ENCODE measurements at regions not wholly inside any gene's neighbourhood (a gene's known extent, or its start where the extent isn't known, plus 50 kb on each side); places are given as distances from the start of the nearest gene placed in this dataset.

DNA sequence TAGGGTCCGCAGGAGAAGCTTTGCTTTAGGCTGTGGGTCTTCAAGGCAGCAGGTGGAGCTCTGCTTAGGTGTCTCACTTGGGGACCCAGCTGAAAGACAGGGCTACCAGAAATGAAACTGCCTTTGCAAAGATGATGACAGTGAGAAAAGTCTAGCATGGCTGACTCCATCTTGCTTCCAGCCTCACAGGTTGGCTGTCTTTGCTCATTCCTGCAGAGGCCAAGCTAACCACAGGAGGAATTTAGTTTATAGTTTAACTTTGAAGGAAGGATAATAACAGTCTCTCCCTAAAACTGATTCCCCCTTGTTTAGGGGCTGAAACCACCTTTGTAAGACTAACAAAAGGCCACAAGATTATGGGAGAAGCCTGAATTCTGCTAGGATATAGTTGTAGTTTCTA lies 252.4 kb downstream of the UQCRFS1 start:
- Histone ChIP-seq H4K20me1 (ENCODE audit: insufficient read depth, low read length, poor library complexity, severe bottlenecking) (no peaks in the 10 kb centered on the region), H2AFZ (ENCODE audit: low read length) (no peak overlapping the region), H3K79me2 (ENCODE audit: insufficient read depth, low read length) (no peaks in the 10 kb centered on the region), H3K4me3 (ENCODE audit: low read length, poor library complexity, severe bottlenecking) (no peak overlapping the region), H3K9me3 (ENCODE audit: insufficient read depth, low read depth, low read length) (no peaks in the 10 kb centered on the region), H3K27me3 (ENCODE audit: insufficient read depth, low read length, poor library complexity, severe bottlenecking) (no peaks in the 10 kb centered on the region), H3K4me2 (ENCODE audit: low read depth, low read length, poor library complexity, severe bottlenecking) (no peak overlapping the region), H3K9me2 (replicated peaks; ENCODE audit: low read depth, low read length) (no peaks in the 10 kb centered on the region), H3K9ac (ENCODE audit: low read depth, low read length, poor library complexity, severe bottlenecking) (no peak overlapping the region), H3K36me3 (ENCODE audit: insufficient read depth, low read length) (no peaks in the 10 kb centered on the region), H3F3A (ENCODE audit: low read depth) (no peaks in the 10 kb centered on the region), H3K4me1 (ENCODE audit: insufficient read depth, low read length, poor library complexity, severe bottlenecking) (no peaks in the 10 kb centered on the region)
- TF ChIP-seq, protein P1, sequence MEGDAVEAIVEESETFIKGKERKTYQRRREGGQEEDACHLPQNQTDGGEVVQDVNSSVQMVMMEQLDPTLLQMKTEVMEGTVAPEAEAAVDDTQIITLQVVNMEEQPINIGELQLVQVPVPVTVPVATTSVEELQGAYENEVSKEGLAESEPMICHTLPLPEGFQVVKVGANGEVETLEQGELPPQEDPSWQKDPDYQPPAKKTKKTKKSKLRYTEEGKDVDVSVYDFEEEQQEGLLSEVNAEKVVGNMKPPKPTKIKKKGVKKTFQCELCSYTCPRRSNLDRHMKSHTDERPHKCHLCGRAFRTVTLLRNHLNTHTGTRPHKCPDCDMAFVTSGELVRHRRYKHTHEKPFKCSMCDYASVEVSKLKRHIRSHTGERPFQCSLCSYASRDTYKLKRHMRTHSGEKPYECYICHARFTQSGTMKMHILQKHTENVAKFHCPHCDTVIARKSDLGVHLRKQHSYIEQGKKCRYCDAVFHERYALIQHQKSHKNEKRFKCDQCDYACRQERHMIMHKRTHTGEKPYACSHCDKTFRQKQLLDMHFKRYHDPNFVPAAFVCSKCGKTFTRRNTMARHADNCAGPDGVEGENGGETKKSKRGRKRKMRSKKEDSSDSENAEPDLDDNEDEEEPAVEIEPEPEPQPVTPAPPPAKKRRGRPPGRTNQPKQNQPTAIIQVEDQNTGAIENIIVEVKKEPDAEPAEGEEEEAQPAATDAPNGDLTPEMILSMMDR (conservative IDR thresholded peaks at IDR 0.05; ENCODE audit: low read length) = no peak
- TF ChIP-seq EZH2phosphoT487 (IDR thresholded peaks at IDR 0.05; ENCODE audit: borderline replicate concordance) = no peak

DNA sequence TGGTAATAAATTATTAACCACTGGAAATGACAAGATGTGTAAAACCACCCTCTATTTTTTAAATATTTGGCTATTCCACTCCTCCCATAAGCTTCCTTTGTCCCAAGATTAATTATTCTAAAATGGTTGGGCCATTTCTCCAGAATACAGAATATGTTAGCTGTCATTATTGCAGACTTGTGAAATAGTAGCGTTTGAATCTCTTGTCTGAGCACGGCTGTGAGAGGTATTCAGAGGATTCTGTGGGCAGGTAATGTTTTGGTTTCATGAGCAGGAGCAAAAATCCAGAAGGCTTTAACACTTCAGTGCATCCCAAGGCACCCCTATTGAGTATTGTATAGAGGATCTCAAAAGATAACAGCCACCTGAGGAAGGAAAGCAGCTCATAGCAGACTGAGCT lies 256.0 kb downstream of the UQCRFS1 start:
- Histone ChIP-seq H3K9me2 (replicated peaks; ENCODE audit: low read depth, low read length) (no peaks in the 10 kb centered on the region), H3K27me3 (ENCODE audit: insufficient read depth, low read length, poor library complexity, severe bottlenecking) (no peaks in the 10 kb centered on the region), H3K9ac (ENCODE audit: low read depth, low read length, poor library complexity, severe bottlenecking) (no peak overlapping the region), H3K79me2 (ENCODE audit: insufficient read depth, low read length) (no peaks in the 10 kb centered on the region), H3F3A (ENCODE audit: low read depth) (no peaks in the 10 kb centered on the region), H2AFZ (ENCODE audit: low read length) (no peak overlapping the region), H3K4me3 (ENCODE audit: low read length, poor library complexity, severe bottlenecking) (no peak overlapping the region), H3K4me1 (ENCODE audit: insufficient read depth, low read length, poor library complexity, severe bottlenecking) (no peaks in the 10 kb centered on the region), H3K4me2 (ENCODE audit: low read depth, low read length, poor library complexity, severe bottlenecking) (no peak overlapping the region), H3K9me3 (ENCODE audit: insufficient read depth, low read depth, low read length) (peaks cover 3% of the 10 kb centered on the region; the same call in 1 of the 2 replicates), H3K36me3 (ENCODE audit: insufficient read depth, low read length) (no peaks in the 10 kb centered on the region), H4K20me1 (ENCODE audit: insufficient read depth, low read length, poor library complexity, severe bottlenecking) (no peaks in the 10 kb centered on the region)
- TF ChIP-seq EZH2phosphoT487 (IDR thresholded peaks at IDR 0.05; ENCODE audit: borderline replicate concordance) = no peak
- TF ChIP-seq, protein P1 (conservative IDR thresholded peaks at IDR 0.05; ENCODE audit: low read length) = no peak

DNA sequence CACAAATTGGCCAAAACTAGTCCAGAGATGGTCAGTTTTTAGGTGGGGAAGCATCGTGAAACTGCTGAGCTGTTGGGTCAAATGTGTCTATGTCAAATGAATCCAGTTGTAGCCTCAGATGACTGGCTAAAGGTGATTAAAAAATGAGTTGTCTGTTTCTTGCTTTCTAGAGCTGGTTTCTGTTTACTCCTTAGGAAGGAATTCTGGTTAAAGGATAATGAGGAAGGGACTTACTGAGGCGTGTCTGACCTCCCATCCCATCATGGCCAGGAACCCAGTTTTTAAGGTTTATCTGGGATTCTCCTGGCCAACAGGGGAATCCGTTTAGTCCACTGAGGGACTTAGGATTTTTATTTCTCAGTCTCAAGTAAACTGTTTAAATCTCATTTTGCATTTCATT lies 256.5 kb downstream of the UQCRFS1 start:
- H3K4me3 ChIP-seq (ENCODE audit: low read length, poor library complexity, severe bottlenecking) = no peak overlapping the region
- H3F3A ChIP-seq (ENCODE audit: low read depth) = no peaks in the 10 kb centered on the region
- H3K9ac ChIP-seq (ENCODE audit: low read depth, low read length, poor library complexity, severe bottlenecking) = no peak overlapping the region
- H2AFZ ChIP-seq (ENCODE audit: low read length) = no peak overlapping the region
- no peaks in the 10 kb centered on the region for H4K20me1 ChIP-seq (ENCODE audit: insufficient read depth, low read length, poor library complexity, severe bottlenecking)
- no peaks in the 10 kb centered on the region for H3K79me2 ChIP-seq (ENCODE audit: insufficient read depth, low read length)
- no peaks in the 10 kb centered on the region for H3K9me2 ChIP-seq (replicated peaks; ENCODE audit: low read depth, low read length)
- no peak overlapping the region for H3K4me2 ChIP-seq (ENCODE audit: low read depth, low read length, poor library complexity, severe bottlenecking)
- no peaks in the 10 kb centered on the region for H3K4me1 ChIP-seq (ENCODE audit: insufficient read depth, low read length, poor library complexity, severe bottlenecking)
- TF ChIP-seq, protein P1 (conservative IDR thresholded peaks at IDR 0.05; ENCODE audit: low read length) = no peak
- TF ChIP-seq EZH2phosphoT487 (IDR thresholded peaks at IDR 0.05; ENCODE audit: borderline replicate concordance) = no peak
- no peaks in the 10 kb centered on the region for H3K36me3 ChIP-seq (ENCODE audit: insufficient read depth, low read length)
- H3K27me3 ChIP-seq (ENCODE audit: insufficient read depth, low read length, poor library complexity, severe bottlenecking) = no peaks in the 10 kb centered on the region
- peaks cover 3% of the 10 kb centered on the region; the same call in 1 of the 2 replicates for H3K9me3 ChIP-seq (ENCODE audit: insufficient read depth, low read depth, low read length)

Measured in Loucy (cell line).